GM19438 (cell line): ENCODE measurements at regions not wholly inside any gene's neighbourhood (a gene's known extent, or its start where the extent isn't known, plus 50 kb on each side); places are given as distances from the start of the nearest gene placed in this dataset.
A peak's percentile ranks its signal among the peaks of the same experiment; 100 is the strongest.
"Not testable (repeated sequence)": the region's sequence is repeated elsewhere in the genome, so short reads cannot be mapped to it uniquely, and the experiment has no call there.

Source experiments
- ATAC-seq: cut with Tn5 transposase; IDR thresholded peaks from one replicate; pipeline ENCODE4 v1.9.1; 2021; ENCODE audit warnings: low read depth; ENCODE audit not compliant: unreplicated experiment

DNA sequence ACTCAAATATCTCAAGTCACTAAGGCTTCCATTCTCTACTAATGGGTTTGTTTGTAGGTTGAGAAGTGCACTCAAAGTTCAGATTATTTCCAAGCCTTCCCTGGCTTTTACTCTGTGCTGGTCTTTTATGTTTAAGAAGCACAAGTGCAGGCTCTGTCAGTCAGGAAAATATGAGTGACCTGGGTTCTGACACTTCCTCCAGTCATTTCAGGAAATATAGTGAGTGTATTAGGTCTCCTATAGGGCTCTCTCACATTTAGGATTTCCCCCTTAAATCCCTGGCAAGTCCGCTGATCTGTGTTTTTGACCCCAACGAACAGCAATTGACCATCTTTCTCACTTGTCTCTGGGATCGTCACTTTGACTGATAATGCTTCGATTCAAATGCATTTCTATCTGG is 210.2 kb downstream of the ARPP21 start:
- ATAC-seq, result no peak

DNA sequence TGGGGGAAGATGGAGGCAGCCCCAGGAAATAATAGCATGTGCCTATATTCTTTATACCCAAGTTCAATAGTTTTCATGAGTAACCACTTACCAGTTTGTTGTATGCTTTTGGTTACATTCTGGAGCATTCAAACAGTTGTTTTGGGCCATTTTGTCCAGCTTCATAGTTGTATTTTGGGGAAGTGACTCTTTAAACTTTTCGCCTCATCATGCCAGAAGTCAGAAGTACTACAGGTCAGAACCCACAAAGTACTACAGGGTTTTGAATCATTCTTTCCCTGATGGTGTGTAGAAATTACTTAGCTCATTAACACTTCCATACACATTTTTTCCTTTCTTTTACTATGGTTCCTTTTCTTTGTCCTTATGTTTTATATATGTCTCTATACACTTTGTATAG is 210.6 kb downstream of the ARPP21 start:
- ATAC-seq, result no peak

DNA sequence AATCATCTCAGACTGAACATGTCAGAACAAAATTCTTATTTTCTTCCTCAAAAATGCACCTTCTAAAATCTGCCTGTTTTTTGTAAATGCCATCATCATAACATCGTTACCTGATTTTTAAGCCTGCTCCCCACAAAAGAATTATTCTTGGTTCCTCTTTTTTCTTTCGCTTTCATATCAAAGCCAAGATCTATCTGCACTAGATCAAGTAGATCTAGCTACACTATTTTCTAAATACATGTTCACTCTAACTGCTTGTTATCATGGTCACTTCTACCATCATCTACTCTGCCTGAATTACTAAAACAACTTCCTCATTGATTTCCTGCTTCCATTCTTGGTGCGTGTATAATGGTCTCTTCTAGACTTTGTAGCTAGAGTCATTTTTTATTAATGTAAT is 217.7 kb downstream of the ARPP21 start:
- no peak for ATAC-seq

DNA sequence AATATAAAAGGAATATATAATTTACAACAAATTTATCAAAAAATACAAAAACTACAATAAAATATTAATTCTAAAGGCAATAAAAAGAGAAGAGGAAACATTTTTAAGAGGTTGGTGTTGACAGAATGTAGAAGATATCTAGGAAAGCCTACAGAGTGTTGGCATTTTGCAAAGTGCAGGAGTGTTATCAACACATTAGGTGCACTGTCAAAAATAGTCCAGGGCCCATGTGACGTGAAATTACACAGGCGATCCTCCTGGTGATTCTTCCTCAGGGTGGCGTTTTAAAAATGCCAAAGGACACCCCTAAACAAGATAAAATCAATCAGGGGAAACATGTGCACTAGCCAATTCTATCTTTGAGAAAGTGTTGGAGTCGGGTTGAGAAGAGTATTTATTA is 222.7 kb downstream of the ARPP21 start:
- ATAC-seq, result no peak

DNA sequence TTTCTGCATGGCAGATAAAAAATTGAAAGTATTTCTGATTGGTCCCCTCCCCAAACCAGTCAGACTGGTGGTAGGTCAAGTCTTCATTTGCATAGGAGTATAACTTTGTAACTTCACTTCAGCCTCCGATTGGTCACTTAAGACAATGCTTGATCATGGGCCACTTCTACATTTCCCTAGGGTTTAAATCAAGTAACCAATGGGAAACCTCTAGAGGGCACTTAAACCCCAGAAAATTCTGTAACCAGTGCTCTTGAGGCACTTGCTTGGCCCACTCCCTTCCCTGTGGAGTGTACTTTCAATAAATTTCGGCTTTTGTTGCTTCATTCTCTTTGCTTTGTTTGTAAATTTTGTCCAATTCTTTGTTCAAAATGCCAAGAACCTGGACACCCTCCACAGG is 225.5 kb downstream of the ARPP21 start:
- no peak for ATAC-seq

DNA sequence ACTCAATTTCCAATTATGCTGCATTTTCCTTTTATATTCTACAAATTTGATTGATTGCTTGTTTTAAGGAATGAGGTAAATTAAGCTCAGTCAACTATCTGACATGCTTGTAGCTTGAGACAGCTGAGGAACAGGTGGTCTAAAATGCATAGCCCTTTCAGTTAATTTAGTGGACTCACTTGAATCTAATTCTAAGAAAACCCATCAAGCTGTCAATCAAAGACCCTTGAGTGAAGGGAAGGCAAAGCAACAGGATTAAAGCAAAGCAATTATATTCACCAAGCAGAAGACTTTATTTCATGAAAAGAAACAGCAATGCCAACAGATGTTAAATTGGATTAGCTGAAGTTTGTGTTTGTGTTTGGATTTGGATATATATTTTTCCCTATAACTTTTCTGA is 228.5 kb downstream of the ARPP21 start:
- no peak for ATAC-seq

DNA sequence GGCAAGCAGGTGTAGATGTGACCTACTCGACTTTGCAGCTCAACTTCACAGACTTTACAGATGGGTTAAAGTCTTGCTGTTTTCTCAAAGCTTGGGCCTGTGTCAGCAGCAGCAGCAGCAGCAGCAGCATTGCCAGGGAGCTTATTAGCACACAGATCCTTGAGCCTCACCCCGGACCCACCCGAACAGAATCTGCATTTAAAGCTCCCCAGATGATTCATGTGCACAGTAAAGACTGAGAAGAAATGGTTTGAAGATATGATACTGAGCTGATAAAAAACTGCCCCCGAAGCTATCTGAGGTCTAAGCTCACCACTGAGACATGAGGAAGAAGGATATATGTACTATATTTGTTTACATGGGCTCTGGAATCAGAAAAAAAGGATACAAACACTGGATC is 231.7 kb downstream of the ARPP21 start:
- ATAC-seq, result no peak

DNA sequence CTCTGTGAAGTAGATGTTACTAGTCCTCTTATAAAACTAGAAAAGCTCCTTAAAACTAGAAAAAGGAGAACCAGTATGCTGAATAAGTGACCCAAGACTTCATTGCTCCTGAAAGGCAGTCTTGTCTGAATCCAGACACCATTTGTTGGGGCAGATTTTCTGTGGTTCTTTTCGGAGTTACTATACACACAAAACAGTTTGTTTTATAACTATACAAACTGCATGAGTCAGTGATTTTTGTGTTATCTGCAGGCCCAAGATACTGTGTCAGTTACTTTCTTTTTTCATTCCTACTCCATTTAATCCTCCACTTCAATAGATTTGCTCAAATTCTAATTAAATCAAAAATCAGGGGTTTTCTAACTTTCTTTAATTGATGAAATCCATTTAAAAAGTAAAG is 244.6 kb downstream of the ARPP21 start:
- ATAC-seq, result no peak

DNA sequence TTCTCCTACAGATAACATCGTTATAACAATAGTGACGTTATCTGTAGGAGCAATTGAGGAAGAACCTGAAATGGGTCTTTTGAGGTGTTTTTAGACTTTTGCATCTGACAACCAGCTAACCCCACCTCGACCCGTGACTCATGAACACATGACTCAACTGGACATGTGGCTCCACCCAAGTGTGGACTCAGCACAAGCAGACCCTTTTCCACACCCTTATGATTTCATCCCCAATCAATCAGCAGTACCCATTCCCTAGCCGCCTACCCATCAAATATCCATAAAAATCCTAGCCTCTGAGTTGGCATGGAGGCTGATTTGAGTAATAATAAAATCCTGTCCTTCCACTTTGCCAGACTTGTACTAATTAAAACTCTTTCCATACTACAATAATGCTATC is 255.4 kb downstream of the ARPP21 start:
- ATAC-seq, result no peak

DNA sequence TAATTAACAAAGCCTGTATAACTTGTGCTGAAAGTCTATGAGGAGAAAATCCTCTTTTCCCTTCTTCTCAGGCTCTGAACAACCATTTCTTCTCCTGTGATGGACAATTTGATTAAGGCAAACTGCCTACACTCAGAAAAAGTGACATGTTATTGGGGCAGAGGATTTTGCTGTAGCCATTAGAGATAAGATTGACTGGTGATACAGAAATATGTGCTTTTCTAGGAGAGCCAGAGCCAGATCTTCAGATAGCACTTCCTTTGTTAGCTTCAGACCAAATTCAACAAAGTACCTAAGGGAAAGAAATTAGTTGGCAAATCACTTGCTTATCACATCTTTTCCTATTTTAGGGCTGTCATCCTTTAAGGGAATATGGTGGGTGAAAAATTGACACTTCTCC is 259.9 kb downstream of the ARPP21 start:
- ATAC-seq, result no peak

DNA sequence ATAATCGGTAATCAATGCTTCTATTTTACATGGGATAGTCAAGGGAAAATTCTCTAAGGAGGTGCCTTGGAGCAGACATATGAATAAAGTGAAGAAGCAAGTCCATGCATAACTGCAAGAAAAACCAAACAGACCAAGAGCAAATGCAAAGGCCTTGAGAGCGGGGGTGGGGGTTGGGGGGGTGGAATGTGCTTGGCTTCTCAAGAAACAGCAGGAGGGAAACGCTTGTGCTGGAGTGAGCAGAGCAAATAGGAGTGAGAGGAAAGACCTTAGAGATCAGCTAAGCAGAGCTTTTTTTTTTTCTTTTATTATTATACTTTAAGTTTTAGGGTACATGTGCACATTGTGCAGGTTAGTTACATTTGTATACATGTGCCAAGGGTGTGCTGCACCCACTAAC is 260.8 kb downstream of the ARPP21 start:
- ATAC-seq, result no peak

DNA sequence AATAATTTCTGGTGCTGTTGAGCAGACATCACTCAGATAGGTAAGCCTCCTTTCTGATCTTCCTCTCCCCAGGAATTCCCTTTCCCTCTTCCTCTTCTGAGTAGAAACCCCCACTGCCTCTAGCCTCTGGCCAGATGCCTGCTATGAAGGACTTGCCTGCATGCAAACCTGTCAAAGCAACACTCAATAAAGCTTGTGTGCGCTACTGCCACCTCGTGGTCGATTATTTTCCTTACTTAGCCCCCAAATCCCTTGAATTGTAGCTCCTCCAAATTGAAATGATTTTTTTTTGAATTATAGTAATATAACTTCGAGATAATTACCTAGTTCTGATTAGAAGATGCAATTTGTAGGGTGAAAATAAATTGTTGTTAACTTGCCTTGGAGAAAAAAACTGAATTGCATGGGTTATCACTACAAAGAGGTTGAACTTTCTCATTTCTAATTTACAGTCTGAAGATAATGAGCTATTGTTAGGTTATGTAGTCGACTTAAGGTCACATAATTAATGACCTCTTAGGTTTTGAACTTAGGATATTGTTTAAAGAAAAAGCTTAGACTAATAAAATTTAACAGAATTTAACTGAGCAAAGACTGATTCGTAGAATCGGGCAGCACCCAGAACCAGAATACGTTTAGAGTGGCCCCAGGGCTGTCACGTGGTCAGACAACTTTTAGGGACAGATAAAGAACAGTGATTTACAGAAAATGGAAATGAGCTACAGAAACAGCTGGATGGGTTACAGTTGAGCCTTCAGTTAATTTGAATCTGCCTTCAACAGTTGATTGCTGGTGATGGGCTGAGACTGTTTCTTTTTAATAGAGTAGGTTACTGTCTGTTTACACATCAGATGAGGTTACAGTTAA is 269.3 kb downstream of the ARPP21 start:
- peak; percentile 89 for ATAC-seq

DNA sequence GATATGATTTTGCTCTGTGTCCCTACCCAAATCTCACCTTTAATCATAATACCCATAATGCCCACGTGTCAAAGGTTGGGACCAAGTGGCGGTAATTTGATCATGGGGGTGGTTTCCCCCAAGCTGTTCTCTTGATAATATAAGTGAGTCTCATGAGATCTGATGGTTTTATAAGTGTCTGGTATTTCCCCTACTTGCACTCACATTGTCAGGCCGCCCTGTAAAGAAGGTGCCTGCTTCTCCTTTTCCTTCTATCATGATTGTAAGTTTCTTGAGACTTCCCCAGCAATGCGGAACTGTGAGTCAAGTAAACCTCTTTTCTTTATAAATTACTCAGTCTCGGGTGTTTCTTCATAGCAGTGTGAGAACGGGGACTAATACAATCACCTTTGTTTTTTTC is 279.8 kb downstream of the ARPP21 start:
- no peak for ATAC-seq

DNA sequence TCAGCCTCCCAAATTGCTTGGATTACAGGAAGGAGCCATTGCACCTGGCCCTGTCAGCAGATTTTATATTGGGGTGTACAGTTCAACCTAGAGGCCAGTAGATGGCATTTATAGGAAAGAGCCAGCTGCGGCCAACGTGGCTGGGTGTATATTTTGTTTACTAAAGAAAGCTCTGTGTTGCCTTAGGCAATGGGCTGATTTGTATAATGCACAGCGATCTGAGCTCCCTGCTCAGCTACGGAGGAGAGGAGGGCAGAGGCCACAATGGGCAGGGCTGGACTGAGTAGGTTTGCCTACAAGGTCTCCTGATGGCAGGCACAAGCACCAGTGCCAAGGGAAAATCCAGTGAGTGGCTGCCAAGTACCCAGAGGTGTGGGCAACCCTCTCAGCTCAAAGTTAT is 282.4 kb downstream of the ARPP21 start:
- no peak for ATAC-seq

DNA sequence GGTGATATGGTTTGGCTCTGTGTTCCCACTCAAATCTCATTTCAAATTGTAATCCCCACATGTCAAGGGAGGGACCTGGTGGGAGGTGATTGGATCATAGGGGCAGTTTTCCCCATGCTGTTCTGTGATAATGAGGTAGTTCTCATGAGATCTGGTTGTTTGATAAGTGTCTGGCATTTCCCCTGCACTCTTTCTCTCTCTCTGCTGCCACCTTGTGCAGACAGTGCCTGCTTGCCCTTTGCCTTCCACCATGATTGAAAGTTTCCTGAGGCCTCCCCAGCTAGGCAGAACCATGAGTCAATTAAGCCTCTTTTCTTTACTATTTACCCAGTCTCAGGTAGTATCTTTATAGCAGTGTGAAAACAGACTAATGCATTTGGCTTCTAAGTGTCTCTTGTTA is 284.7 kb downstream of the ARPP21 start:
- not testable (repeated sequence) for ATAC-seq

DNA sequence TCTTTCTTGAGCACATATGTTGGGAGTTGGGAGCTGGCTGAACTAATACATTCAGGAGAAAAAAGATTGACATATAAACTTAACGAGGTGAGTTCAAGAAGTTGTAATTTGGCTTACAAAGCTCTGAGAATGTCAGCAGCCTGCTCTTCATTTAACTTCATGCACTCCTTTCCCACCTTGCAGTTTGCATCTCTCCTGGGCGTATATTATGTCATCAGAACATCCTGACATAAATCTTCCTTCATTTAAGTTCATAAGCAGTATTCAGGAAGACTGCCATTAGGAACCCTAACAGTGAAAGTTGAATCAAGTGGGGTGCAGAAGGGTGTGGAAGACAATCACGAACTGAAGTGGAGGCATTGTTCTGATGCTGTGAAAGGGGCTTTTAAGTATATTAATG is 288.1 kb downstream of the ARPP21 start:
- ATAC-seq, result no peak

DNA sequence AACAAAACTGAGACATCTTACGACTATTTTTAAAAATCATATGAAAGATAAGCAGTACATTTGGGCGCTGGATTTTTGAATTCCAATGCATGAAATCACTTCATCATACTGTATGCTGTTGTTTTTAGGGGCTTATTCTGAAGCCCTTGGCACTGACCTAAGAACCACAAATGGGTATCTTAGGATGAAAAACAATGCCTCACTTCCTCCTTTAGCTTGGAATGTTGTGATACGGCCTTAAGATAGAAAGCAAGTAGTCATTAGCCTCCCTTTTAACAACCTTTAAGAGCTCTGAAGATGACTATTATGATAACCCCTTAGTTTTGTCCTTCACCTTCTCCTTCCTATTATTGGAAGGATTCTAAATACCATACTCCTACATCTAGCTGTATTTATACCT is 289.8 kb downstream of the ARPP21 start:
- no peak for ATAC-seq

DNA sequence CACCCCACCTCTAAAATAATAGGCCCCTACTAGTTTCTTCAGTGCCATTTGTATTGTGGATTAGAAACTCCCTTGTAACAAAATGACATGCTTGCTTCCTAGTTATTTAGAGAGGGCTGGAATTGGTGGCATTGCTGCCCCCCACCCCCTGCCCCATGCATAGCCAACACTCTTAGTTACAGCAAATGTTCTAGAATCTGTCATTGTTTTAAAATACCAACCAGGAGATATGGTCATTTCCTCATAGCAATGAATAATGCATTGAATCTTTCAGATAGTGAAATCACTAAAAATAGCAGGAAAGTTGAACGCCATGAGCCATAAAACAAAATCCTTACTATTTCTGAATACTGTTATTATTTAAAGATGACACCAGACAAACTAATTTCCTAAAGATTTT is 292.5 kb downstream of the ARPP21 start:
- no peak for ATAC-seq

DNA sequence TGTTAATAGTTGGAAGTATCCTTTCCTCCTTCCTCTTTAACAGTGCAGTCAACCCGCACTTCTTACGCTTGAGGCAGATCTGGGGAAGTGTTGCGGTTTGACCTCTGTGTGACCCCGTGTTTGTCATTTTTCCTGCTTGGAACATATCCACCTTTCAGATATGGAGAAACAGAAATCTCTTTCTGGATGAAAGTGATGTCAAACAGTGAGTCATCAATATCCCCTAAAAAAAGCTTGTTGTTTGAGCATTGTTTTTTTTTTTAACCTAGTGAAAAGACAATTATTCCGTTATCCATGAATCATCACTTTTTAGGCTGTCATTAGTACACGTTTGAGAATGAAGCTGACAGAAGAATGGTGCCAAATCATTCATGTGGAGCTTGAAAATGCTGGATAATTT is 293.7 kb downstream of the ARPP21 start:
- no peak for ATAC-seq

DNA sequence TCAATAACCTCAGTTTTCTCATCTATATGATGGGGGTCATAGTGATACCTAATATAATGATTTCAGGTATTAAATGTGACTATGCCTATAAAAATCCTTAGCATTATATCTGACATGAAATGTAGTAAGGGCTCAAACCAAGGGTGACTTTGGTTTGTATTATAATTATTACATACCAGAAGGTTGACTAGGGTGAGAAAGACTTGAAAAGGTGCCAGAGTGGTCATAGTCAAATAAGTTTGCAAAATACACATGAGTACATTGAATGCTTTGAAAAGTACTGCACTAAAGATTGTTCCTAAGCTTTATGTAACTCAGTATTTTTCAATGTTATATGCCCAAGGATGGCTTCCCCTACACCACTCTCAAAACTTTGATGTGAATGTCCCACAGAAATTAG is 297.2 kb downstream of the ARPP21 start:
- ATAC-seq, result no peak

DNA sequence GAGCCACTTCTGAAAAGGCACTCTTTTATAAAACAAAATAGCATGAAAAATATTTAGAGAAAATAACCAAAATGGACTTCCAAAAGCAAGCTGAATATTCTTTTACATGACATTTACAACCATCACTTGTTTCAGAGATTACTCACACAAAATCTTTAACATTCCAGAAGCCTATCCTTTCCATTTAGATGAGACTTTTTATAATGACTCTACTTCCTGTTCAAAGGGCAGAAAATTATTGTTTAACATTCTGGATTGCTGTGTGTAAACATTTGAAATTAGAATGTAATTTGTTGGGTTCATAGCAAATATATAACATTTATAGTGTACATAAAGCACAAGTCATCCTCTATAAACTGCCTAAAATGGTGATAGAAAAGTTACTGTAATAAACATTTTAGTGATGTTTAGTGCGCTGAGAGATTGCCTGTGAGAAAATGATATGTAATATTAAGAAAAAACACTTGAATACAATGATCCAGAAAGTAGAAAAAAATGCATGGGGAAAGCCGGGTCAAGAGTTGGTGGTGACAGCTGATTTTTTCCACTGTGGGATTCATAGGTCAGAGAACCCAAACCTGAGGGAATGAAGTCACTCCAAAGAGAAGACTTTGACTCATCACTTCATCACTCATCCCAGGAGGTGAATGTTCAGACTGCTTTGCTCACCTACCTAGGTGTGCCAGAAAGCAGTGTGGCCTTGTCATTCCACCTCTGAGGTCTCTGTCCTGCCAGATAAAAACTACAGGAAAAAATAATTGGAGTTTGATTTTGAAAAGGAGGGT is 305.8 kb downstream of the ARPP21 start:
- no peak for ATAC-seq
